HG02610 (cell line): ENCODE measurements at regions not wholly inside any gene's neighbourhood (a gene's known extent, or its start where the extent isn't known, plus 50 kb on each side); places are given as distances from the start of the nearest gene placed in this dataset.

Source experiments
- ATAC-seq: cut with Tn5 transposase; IDR thresholded peaks from one replicate; pipeline ENCODE4 v1.9.1; 2021; ENCODE audit warnings: mild to moderate bottlenecking, moderate library complexity; ENCODE audit not compliant: unreplicated experiment

GRCh38 chr12:98053202-98053601, 462.2 kb upstream of the TMPO start:
- no peak for ATAC-seq

GRCh38 chr12:98057701-98058100, 457.7 kb upstream of the TMPO start:
- ATAC-seq = no peak

- ATAC-seq = no peak
Measured at GRCh38 chr12:98058213-98058612, 457.2 kb upstream of the TMPO start.

GRCh38 chr12:98058838-98059237, 456.6 kb upstream of the TMPO start:
- ATAC-seq = no peak

GRCh38 chr12:98059659-98060343, 455.6 kb upstream of the TMPO start:
- no peak for ATAC-seq

- no peak for ATAC-seq
Measured at GRCh38 chr12:98060411-98060810, 455.0 kb upstream of the TMPO start.

GRCh38 chr12:98062464-98063245, 452.7 kb upstream of the TMPO start:
- ATAC-seq = no peak

- no peak for ATAC-seq
Measured at GRCh38 chr12:98064501-98064900, 450.9 kb upstream of the TMPO start.

- ATAC-seq = no peak
Measured at GRCh38 chr12:98067795-98068194, 447.6 kb upstream of the TMPO start.

- no peak for ATAC-seq
Measured at GRCh38 chr12:98073610-98074009, 441.8 kb upstream of the TMPO start.

GRCh38 chr12:98074286-98074685, 441.1 kb upstream of the TMPO start:
- ATAC-seq = no peak

- no peak for ATAC-seq
Measured at GRCh38 chr12:98084391-98084790, 431.0 kb upstream of the TMPO start.

GRCh38 chr12:98085046-98085755, 430.2 kb upstream of the TMPO start:
- ATAC-seq = no peak

GRCh38 chr12:98090731-98091130, 424.7 kb upstream of the TMPO start:
- no peak for ATAC-seq

GRCh38 chr12:98096436-98096835, 419.0 kb upstream of the TMPO start:
- no peak for ATAC-seq

GRCh38 chr12:98106031-98106683, 409.2 kb upstream of the TMPO start:
- no peak for ATAC-seq

GRCh38 chr12:98109266-98109665, 406.1 kb upstream of the TMPO start:
- ATAC-seq = no peak

- ATAC-seq = no peak
Measured at GRCh38 chr12:98110536-98110935, 404.9 kb upstream of the TMPO start.

- ATAC-seq = no peak
Measured at GRCh38 chr12:98113548-98113947, 401.8 kb upstream of the TMPO start.

- no peak for ATAC-seq
Measured at GRCh38 chr12:98121963-98122362, 393.4 kb upstream of the TMPO start.

GRCh38 chr12:98123021-98123461, 392.3 kb upstream of the TMPO start:
- no peak for ATAC-seq
